ENCODE measurements at regions not wholly inside any gene's neighbourhood (a gene's known extent, or its start where the extent isn't known, plus 50 kb on each side); places are given as distances from the start of the nearest gene placed in this dataset.

DNA sequence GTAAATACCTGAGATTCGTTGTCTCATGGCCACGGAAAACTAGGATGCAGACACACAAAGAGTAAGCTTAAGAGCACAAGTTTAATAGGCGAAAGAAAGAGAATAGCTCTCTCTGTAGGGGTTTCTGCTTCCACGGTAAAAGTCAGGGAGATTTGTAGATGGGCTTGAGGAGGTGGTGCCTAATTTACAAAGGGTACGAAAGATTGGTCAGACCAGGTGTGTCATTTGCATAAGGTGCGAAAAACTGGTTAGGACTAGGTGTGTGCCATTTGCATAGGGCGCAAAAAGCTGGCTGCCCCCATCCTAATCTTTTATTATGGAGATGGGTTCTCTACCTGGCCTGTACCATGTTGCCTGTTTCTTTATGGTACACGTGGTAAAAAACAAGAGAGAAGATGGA, 170.5 kb upstream of the DOK6 start:
- no peak for DNase-seq
- Histone ChIP-seq H3K79me2 (ENCODE audit: insufficient read depth) (no peaks in the 10 kb centered on the region), H3K4me1 (ENCODE audit: insufficient read depth) (peaks cover 18% of the 10 kb centered on the region), H3K36me3 (ENCODE audit: low read depth) (no peaks in the 10 kb centered on the region), H3K4me2 (ENCODE audit: unreplicated experiment) (no peak overlapping the region), H3F3A (ENCODE audit: insufficient read depth) (no peaks in the 10 kb centered on the region), H3K9me3 (ENCODE audit: low read depth) (no peaks in the 10 kb centered on the region), H3K9ac (no peak overlapping the region), H3K27me3 (replicated peaks; ENCODE audit: insufficient read depth) (no peaks in the 10 kb centered on the region), H2AFZ (no peak overlapping the region), H3K9me2 (ENCODE audit: insufficient read depth) (no peaks in the 10 kb centered on the region), H4K20me1 (ENCODE audit: insufficient read depth) (no peaks in the 10 kb centered on the region), H3K27ac (no peak overlapping the region), H3K4me3 (no peak overlapping the region)
- in situ Hi-C loops (cut with MboI), result no loop called here
- TF ChIP-seq EZH2phosphoT487 (IDR thresholded peaks at IDR 0.05; ENCODE audit: insufficient read depth, low read depth) (no peak), EZH2 (IDR thresholded peaks at IDR 0.05; ENCODE audit: insufficient read depth, poor library complexity, severe bottlenecking) (no peak)
- 82 to 84% methylated on average over 8 of the region's 8 CpGs for WGBS, 2 experiments (ENCODE audit: low coverage in 1 of 2, low lambda C conversion rate in 2 of 2, missing lambda C conversion rate in 2 of 2)

GRCh38 chr18:69233465-69234054, 167.1 kb upstream of the DOK6 start:
- Histone ChIP-seq H3K27me3 (replicated peaks; ENCODE audit: insufficient read depth) (no peaks in the 10 kb centered on the region), H3K36me3 (ENCODE audit: low read depth) (no peaks in the 10 kb centered on the region), H3K4me2 (ENCODE audit: unreplicated experiment) (no peak overlapping the region), H3K79me2 (ENCODE audit: insufficient read depth) (no peaks in the 10 kb centered on the region), H3F3A (ENCODE audit: insufficient read depth) (no peaks in the 10 kb centered on the region), H3K9me2 (ENCODE audit: insufficient read depth) (no peaks in the 10 kb centered on the region), H3K9me3 (ENCODE audit: low read depth) (no peaks in the 10 kb centered on the region), H2AFZ (no peak overlapping the region), H3K4me3 (no peak overlapping the region), H3K4me1 (ENCODE audit: insufficient read depth) (peaks cover 14% of the 10 kb centered on the region), H3K9ac (no peak overlapping the region), H4K20me1 (ENCODE audit: insufficient read depth) (no peaks in the 10 kb centered on the region), H3K27ac (no peak overlapping the region)
- WGBS, 2 experiments (ENCODE audit: low coverage in 1 of 2, low lambda C conversion rate in 2 of 2, missing lambda C conversion rate in 2 of 2), result 75 to 80% methylated on average over 3 of the region's 3 CpGs
- TF ChIP-seq EZH2phosphoT487 (IDR thresholded peaks at IDR 0.05; ENCODE audit: insufficient read depth, low read depth) (no peak), EZH2 (IDR thresholded peaks at IDR 0.05; ENCODE audit: insufficient read depth, poor library complexity, severe bottlenecking) (no peak)
- DNase-seq, result peak; percentile 41
- in situ Hi-C loops (cut with MboI), result no loop called here

DNA sequence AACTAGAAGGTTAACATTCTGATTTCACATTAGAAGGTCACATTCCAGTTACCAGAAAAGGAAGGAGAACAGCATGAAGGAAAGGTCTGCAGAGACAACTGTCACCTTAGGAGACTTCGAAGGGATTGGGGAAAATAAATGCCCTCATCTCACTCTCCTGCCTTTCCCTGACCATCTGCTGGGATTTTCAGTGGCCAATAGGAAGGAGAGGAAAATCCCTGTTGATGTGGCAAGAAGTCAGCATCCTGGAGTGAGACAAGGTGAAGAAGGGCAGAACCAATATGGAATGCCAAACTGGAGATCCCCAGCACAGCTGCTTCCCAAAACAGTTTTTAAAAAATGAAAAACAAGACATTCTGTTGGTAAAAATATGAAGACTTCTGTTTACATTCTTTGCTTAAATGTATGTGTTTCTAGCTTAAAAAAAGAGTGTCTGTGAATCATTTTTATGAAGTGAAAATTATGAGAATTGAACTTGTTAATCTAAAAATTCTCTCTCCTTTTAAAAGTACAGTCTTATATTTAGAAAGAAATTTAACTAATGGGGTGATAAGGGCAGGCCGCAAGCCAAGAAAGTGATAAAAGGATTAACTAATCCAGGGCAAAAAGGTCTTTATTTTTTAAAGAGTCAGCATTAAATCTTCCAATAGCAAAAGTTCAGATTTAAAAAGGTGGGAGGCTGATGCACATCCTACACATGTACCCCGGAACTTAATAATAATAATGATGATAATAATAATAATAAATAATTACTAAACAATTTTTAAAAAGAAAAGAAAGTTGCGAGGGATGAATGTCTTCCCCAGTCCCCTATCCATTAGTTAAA, 160.6 kb upstream of the DOK6 start:
- 71 to 82% methylated on average over 4 of the region's 4 CpGs for WGBS, 2 experiments (ENCODE audit: low coverage in 1 of 2, low lambda C conversion rate in 2 of 2, missing lambda C conversion rate in 2 of 2)
- H4K20me1 ChIP-seq (ENCODE audit: insufficient read depth), result no peaks in the 10 kb centered on the region
- H2AFZ ChIP-seq, result no peak overlapping the region
- no peak for TF ChIP-seq EZH2phosphoT487 (IDR thresholded peaks at IDR 0.05; ENCODE audit: insufficient read depth, low read depth)
- TF ChIP-seq EZH2 (IDR thresholded peaks at IDR 0.05; ENCODE audit: insufficient read depth, poor library complexity, severe bottlenecking), result no peak
- no peak for DNase-seq
- no peak overlapping the region for H3K27ac ChIP-seq
- H3K36me3 ChIP-seq (ENCODE audit: low read depth), result no peaks in the 10 kb centered on the region
- no peaks in the 10 kb centered on the region for H3F3A ChIP-seq (ENCODE audit: insufficient read depth)
- no peaks in the 10 kb centered on the region for H3K79me2 ChIP-seq (ENCODE audit: insufficient read depth)
- H3K4me2 ChIP-seq (ENCODE audit: unreplicated experiment), result no peak overlapping the region
- H3K9me3 ChIP-seq (ENCODE audit: low read depth), result no peaks in the 10 kb centered on the region
- no peaks in the 10 kb centered on the region for H3K9me2 ChIP-seq (ENCODE audit: insufficient read depth)
- no peaks in the 10 kb centered on the region for H3K27me3 ChIP-seq (replicated peaks; ENCODE audit: insufficient read depth)
- H3K4me3 ChIP-seq, result no peak overlapping the region
- no peaks in the 10 kb centered on the region for H3K4me1 ChIP-seq (ENCODE audit: insufficient read depth)
- H3K9ac ChIP-seq, result no peak overlapping the region
- in situ Hi-C loops (cut with MboI), result no loop called here

DNA sequence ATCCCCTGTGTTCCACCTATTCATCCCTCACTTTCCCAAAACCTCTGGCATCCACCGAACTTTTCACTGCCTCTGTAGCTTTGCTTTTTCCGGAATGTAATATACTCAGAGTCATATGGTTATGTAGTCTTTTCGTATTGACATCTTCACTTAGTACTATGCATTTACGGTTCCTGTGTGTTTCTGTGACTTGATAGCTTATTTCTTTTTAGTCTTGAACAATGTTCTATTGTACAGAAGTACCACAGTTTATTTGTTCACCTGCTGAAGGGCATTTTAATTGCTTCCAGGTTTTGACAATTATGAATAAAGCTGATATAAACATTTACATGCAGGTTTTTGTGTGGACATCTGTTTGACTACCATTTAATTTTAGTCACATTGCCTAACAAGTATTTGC, 154.7 kb upstream of the DOK6 start:
- Histone ChIP-seq H3K4me2 (ENCODE audit: unreplicated experiment) (no peak overlapping the region), H3K9me2 (ENCODE audit: insufficient read depth) (no peaks in the 10 kb centered on the region), H3K79me2 (ENCODE audit: insufficient read depth) (no peaks in the 10 kb centered on the region), H3K27ac (no peak overlapping the region), H3K9me3 (ENCODE audit: low read depth) (no peaks in the 10 kb centered on the region), H3K36me3 (ENCODE audit: low read depth) (no peaks in the 10 kb centered on the region), H3K27me3 (replicated peaks; ENCODE audit: insufficient read depth) (no peaks in the 10 kb centered on the region), H3F3A (ENCODE audit: insufficient read depth) (peaks cover 5% of the 10 kb centered on the region; the same call in 1 of the 2 replicates), H3K4me3 (no peak overlapping the region), H2AFZ (no peak overlapping the region), H3K4me1 (ENCODE audit: insufficient read depth) (peaks cover 13% of the 10 kb centered on the region), H3K9ac (no peak overlapping the region), H4K20me1 (ENCODE audit: insufficient read depth) (no peaks in the 10 kb centered on the region)
- in situ Hi-C loops (cut with MboI), result no loop called here
- no peak for DNase-seq
- TF ChIP-seq EZH2phosphoT487 (IDR thresholded peaks at IDR 0.05; ENCODE audit: insufficient read depth, low read depth) (no peak), EZH2 (IDR thresholded peaks at IDR 0.05; ENCODE audit: insufficient read depth, poor library complexity, severe bottlenecking) (no peak)
- WGBS, 2 experiments (ENCODE audit: low coverage in 1 of 2, low lambda C conversion rate in 2 of 2, missing lambda C conversion rate in 2 of 2), result 90 to 92% methylated on average over 4 of the region's 4 CpGs
